ENCODE measurements at regions not wholly inside any gene's neighbourhood (a gene's known extent, or its start where the extent isn't known, plus 50 kb on each side); places are given as distances from the start of the nearest gene placed in this dataset.

DNA sequence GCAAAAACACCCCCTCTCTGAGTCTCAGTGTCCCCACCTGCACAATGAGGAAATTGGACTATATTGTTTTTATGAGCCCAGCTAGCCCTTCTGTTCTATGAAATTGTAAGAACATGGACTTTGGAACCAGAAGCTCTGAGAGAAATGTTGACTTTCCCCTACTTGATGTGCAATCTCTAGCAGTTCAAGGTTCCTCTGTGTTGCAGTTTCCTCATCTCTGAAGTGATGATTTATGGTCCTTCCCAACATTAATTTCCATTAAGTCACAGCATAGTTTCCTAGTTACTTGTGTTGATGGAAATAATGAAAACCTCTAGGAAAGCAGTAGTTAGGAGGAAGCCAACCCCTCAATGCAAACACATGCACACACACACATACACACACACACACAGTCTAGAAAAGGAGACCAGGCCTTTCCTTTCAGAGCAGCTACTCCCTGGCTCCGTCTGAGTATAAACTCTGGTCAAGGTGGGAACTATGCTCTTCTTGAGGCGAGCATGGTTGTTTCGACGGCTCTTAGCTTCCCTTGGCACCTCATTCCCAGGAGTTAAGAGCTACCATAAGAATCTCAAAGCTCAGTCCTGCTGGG, 518.4 kb downstream of the SOX6 start:
- DNase-seq, result no peak
- intact Hi-C loops (cut with DNase I; ENCODE audit: low total_unique reads), result loop anchor here (5.0 kb wide), 1 partner anchor 99 kb away; no protein-coding TSS in a partner anchor
- 78% methylated on average over 4 of the region's 4 CpGs; no CpG with 5 or more reads in 1 of the 2 donors for WGBS, 2 donors (ENCODE audit: low coverage in 1 of 2)
- no peaks in the 10 kb centered on the region for H3K36me3 ChIP-seq
- H3K4me3 ChIP-seq, result no peak overlapping the region
- TF ChIP-seq POLR2AphosphoS5 (IDR thresholded peaks at IDR 0.05) (peak in 2 of 3 donors; percentile 39 to 69), EP300 (IDR thresholded peaks at IDR 0.05; ENCODE audit: low read depth) (no peak)
- no peaks in the 10 kb centered on the region for H3K9me3 ChIP-seq
- in situ Hi-C loops (cut with MboI; ENCODE audit: low pct_ligation_motif_present in 1 of 4, low pct_unique_long_range_greater_than_20kb in 1 of 4, low sequenced_read_pairs in 3 of 4), result loop anchor here in 2 of 4 donors (25.0 kb wide), 1 partner anchor 774 kb away; no protein-coding TSS in a partner anchor
- H3K27me3 ChIP-seq, result no peaks in the 10 kb centered on the region
- H3K4me1 ChIP-seq, result peaks cover 8 to 36% (median 23%) of the 10 kb centered on the region in 4 donors
- H3K27ac ChIP-seq, result peak overlapping the region; percentile 57 to 77 (median 67)

DNA sequence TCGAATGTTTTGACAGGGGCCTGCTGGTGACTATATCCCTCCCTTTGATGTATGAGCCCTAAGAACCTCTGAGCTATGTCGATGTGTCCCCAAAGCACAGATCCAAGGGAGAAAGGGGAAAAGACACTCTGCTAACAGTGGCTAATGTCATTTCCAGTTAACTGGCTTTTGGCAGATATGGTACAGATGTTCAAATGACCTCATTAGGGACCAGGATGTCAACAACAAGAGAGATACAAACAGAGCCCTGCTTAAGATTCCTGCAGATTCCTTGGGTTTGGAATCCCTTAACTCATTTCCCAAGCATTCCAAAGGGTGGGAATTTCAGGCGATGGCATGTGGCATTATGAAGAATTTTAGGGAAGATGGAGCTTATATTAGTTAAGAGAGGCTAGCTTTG, 517.3 kb downstream of the SOX6 start:
- in situ Hi-C loops (cut with MboI; ENCODE audit: low pct_ligation_motif_present in 1 of 4, low pct_unique_long_range_greater_than_20kb in 1 of 4, low sequenced_read_pairs in 3 of 4), result loop anchor here in 2 of 4 donors (25.0 kb wide), 1 partner anchor 773 kb away; no protein-coding TSS in a partner anchor
- intact Hi-C loops (cut with DNase I; ENCODE audit: low total_unique reads), result loop anchor here (5.0 kb wide), 1 partner anchor 98 kb away; no protein-coding TSS in a partner anchor
- 77 to 79% methylated on average over 2 to 3 of the region's 3 CpGs for WGBS, 2 donors (ENCODE audit: low coverage in 1 of 2)
- DNase-seq, result no peak
- Histone ChIP-seq H3K9me3 (no peaks in the 10 kb centered on the region), H3K36me3 (no peaks in the 10 kb centered on the region), H3K27ac (peak overlapping the region in 1 of 4 donors; percentile 77), H3K27me3 (no peaks in the 10 kb centered on the region), H3K4me3 (no peak overlapping the region), H3K4me1 (peaks cover 8 to 36% (median 23%) of the 10 kb centered on the region in 4 donors)
- no peak for TF ChIP-seq POLR2A (IDR thresholded peaks at IDR 0.05)
- TF ChIP-seq, protein P1, sequence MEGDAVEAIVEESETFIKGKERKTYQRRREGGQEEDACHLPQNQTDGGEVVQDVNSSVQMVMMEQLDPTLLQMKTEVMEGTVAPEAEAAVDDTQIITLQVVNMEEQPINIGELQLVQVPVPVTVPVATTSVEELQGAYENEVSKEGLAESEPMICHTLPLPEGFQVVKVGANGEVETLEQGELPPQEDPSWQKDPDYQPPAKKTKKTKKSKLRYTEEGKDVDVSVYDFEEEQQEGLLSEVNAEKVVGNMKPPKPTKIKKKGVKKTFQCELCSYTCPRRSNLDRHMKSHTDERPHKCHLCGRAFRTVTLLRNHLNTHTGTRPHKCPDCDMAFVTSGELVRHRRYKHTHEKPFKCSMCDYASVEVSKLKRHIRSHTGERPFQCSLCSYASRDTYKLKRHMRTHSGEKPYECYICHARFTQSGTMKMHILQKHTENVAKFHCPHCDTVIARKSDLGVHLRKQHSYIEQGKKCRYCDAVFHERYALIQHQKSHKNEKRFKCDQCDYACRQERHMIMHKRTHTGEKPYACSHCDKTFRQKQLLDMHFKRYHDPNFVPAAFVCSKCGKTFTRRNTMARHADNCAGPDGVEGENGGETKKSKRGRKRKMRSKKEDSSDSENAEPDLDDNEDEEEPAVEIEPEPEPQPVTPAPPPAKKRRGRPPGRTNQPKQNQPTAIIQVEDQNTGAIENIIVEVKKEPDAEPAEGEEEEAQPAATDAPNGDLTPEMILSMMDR (IDR thresholded peaks at IDR 0.05), result no peak
- TF ChIP-seq EP300 (IDR thresholded peaks at IDR 0.05; ENCODE audit: low read depth), result no peak
- no peak for TF ChIP-seq POLR2AphosphoS5 (IDR thresholded peaks at IDR 0.05)

DNA sequence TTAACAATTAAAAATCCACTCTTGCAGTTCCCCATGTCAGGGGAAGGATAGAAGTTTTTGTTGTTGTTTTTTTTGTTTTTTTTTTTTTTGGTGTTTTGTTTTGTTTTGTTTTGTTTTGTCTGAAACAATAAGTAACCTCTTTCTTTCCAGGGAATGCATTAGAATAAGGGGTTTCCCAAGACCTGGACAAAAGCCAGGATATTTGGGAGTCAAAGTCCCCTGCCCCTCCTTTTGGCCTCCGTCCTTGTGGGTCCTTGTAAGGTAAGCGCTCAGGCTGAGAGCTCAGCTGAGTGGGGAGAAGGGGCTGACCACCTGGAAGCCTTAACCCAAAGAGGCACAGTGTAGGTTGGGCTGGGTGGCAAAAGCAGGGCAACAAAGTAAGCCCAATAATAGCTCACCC, 515.4 kb downstream of the SOX6 start:
- Histone ChIP-seq H3K4me3 (no peak overlapping the region), H3K9me3 (no peaks in the 10 kb centered on the region), H3K27me3 (no peaks in the 10 kb centered on the region), H3K27ac (no peak overlapping the region), H3K36me3 (no peaks in the 10 kb centered on the region), H3K4me1 (peaks cover 8 to 36% (median 22%) of the 10 kb centered on the region in 4 donors)
- no peak for DNase-seq
- no peak for TF ChIP-seq POLR2A (IDR thresholded peaks at IDR 0.05)
- TF ChIP-seq EP300 (IDR thresholded peaks at IDR 0.05; ENCODE audit: low read depth), result no peak
- no peak for TF ChIP-seq POLR2AphosphoS5 (IDR thresholded peaks at IDR 0.05)
- intact Hi-C loops (cut with DNase I; ENCODE audit: low total_unique reads) (no loop called here), in situ Hi-C loops (cut with MboI; ENCODE audit: low pct_ligation_motif_present in 1 of 4, low pct_unique_long_range_greater_than_20kb in 1 of 4, low sequenced_read_pairs in 3 of 4) (loop anchor here in 2 of 4 donors (25.0 kb wide), 1 partner anchor 771 kb away; no protein-coding TSS in a partner anchor)
- 77 to 83% methylated on average over 2 of the region's 2 CpGs for WGBS, 2 donors (ENCODE audit: low coverage in 1 of 2)

DNA sequence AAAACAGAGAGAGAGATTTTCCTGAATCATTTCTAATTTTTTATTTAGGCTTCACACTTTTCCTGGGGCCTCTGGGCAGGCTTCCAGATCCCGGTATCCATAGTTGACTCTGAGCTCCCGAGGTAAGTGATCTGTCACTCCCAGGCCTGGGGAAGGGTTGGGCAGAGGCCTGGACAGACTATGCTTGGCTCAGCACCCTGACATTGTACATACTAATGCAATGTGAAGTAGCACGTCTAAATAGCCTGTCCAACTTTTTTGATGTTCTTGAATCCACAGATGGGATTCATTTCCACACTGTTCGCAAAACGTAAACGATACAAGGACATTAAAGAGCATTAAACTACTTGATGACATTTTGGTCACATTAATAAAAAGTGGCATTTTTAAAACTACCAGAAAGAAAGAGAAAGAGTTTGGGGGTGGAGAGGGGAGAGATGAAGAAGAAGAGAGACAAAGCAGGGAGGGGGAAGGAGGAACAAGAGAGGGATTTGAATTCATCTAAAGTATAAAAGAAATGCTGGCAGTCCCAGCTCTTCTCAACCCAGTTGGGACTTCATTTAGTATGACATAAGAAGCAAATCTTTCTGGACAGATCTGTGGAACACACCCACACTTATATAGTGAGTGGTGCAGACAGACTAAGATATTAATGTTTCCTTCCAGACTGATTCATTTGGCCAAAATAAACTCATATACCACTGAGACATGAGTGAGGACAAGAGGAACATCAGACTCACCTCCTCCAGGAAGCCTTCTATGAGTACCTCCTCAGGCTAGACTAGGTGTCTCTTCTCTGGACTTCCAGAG, 514.2 kb downstream of the SOX6 start:
- no peak for TF ChIP-seq POLR2A (IDR thresholded peaks at IDR 0.05)
- TF ChIP-seq, protein P1 (IDR thresholded peaks at IDR 0.05), result no peak
- no peak for TF ChIP-seq EP300 (IDR thresholded peaks at IDR 0.05; ENCODE audit: low read depth)
- no peak for TF ChIP-seq POLR2AphosphoS5 (IDR thresholded peaks at IDR 0.05)
- peaks cover 8 to 28% (median 15%) of the 10 kb centered on the region in 4 donors for H3K4me1 ChIP-seq
- H3K9me3 ChIP-seq, result no peaks in the 10 kb centered on the region
- no peak overlapping the region for H3K27ac ChIP-seq
- WGBS, 2 donors (ENCODE audit: low coverage in 1 of 2), result 57 to 73% methylated on average over 3 to 6 of the region's 6 CpGs
- intact Hi-C loops (cut with DNase I; ENCODE audit: low total_unique reads), result no loop called here
- in situ Hi-C loops (cut with MboI; ENCODE audit: low pct_ligation_motif_present in 1 of 4, low pct_unique_long_range_greater_than_20kb in 1 of 4, low sequenced_read_pairs in 3 of 4), result loop anchor here in 2 of 4 donors (25.0 kb wide), 1 partner anchor 770 kb away; no protein-coding TSS in a partner anchor
- no peaks in the 10 kb centered on the region for H3K27me3 ChIP-seq
- DNase-seq, result peak; percentile 28
- no peaks in the 10 kb centered on the region for H3K36me3 ChIP-seq
- H3K4me3 ChIP-seq, result no peak overlapping the region
